ENCODE measurements at regions not wholly inside any gene's neighbourhood (a gene's known extent, or its start where the extent isn't known, plus 50 kb on each side); places are given as distances from the start of the nearest gene placed in this dataset.

DNA sequence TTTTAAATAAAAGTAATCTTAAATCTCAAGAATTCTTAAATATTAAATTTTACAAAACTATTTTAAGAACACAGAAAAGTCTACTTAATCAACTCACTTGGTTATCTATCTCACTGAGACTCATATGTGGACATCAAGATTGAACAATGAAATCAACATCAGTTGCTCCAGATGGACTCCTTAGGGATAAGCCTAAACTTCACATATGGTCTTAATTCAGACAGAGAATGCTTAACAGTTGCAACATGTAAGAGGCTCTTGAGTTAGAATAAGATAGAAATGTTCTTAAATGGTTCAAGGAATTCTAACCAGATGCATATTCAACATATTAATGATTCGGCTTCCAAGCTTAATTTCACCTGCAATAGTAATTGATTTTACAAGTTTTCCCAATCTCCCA lies 1730.9 kb downstream of the PCDH9 start:
- POLR2A ChIA-PET = no interaction called here
- in situ Hi-C loops (cut with HindIII; ENCODE audit: extremely low pct_ligation_motif_present, low pct_unique_long_range_greater_than_20kb) = no loop called here
- ATAC-seq = no peak

DNA sequence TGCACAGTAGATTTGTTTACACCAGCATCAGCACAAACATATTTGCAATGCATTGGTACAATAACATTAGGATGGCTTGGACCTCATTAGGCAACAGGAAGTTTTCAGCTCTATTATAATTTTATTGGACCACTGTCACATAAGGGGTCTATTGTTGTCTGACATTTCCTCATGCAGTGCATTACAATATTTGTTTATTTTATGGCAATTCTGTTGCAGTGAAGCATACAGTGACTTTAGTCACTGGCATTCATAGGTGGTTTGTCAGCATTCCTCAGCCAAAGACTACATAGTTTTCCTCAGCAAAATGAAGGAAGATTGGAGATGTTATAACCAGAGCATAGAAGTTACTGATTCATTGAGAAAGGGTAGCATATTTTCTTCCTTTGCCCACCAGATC lies 1732.9 kb downstream of the PCDH9 start:
- no peak overlapping the region for H3K9ac ChIP-seq (ENCODE audit: insufficient read depth, low read depth, low read length)
- intact Hi-C loops (cut with micrococcal nuclease; ENCODE audit: unreplicated experiment) = no loop called here
- H3K27me3 ChIP-seq (ENCODE audit: control insufficient read depth in 1 of 2, insufficient read depth in 2 of 2, low read length in 2 of 2) = no peaks in the 10 kb centered on the region
- CTCF ChIA-PET (ENCODE audit: low intra/inter-chr PET ratio, low total read pairs) = no interaction called here
- DNase-seq (ENCODE audit: low spot score) (no peak), FAIRE-seq (no peak), ATAC-seq (no peak)
- no peak overlapping the region for H3K4me3 ChIP-seq (replicated peaks in 1 of 3; ENCODE audit: insufficient read depth in 1 of 3, low read depth in 2 of 3, low read length in 3 of 3)
- POLR2A ChIA-PET = no interaction called here
- H3K9me3 ChIP-seq (ENCODE audit: low read length) = no peaks in the 10 kb centered on the region
- no TSS peak for BruUV-seq (replicated peaks)
- H4K20me1 ChIP-seq (ENCODE audit: insufficient read depth, low read length) = no peaks in the 10 kb centered on the region
- no peaks in the 10 kb centered on the region for H3K79me2 ChIP-seq (ENCODE audit: insufficient read depth, low read length)
- no peak overlapping the region for H3K27ac ChIP-seq (ENCODE audit: extremely low read length, insufficient read depth, low read length)
- H2AFZ ChIP-seq (ENCODE audit: low read length) = no peak overlapping the region
- H3K4me2 ChIP-seq (ENCODE audit: low read depth, low read length) = no peak overlapping the region
- no peaks in the 10 kb centered on the region for H3K36me3 ChIP-seq (replicated peaks in 1 of 2; ENCODE audit: control insufficient read depth in 1 of 2, insufficient read depth in 2 of 2, low read length in 2 of 2)
- H3K4me1 ChIP-seq (ENCODE audit: insufficient read depth, low read length) = no peaks in the 10 kb centered on the region
- in situ Hi-C loops (cut with HindIII; ENCODE audit: extremely low pct_ligation_motif_present, low pct_unique_long_range_greater_than_20kb) = no loop called here
- TF ChIP-seq, protein P1, sequence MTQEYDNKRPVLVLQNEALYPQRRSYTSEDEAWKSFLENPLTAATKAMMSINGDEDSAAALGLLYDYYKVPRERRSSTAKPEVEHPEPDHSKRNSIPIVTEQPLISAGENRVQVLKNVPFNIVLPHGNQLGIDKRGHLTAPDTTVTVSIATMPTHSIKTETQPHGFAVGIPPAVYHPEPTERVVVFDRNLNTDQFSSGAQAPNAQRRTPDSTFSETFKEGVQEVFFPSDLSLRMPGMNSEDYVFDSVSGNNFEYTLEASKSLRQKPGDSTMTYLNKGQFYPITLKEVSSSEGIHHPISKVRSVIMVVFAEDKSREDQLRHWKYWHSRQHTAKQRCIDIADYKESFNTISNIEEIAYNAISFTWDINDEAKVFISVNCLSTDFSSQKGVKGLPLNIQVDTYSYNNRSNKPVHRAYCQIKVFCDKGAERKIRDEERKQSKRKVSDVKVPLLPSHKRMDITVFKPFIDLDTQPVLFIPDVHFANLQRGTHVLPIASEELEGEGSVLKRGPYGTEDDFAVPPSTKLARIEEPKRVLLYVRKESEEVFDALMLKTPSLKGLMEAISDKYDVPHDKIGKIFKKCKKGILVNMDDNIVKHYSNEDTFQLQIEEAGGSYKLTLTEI (CRISPR knock-in tag; conservative IDR thresholded peaks at IDR 0.05) = no peak
- TF ChIP-seq ZNF670 (CRISPR knock-in tag; IDR thresholded peaks at IDR 0.05; ENCODE audit: borderline replicate concordance) (no peak), GTF3A (CRISPR knock-in tag; conservative IDR thresholded peaks at IDR 0.05) (no peak), ELF4 (CRISPR knock-in tag; IDR thresholded peaks at IDR 0.05; ENCODE audit: borderline replicate concordance) (no peak)
- TF ChIP-seq, protein P2, sequence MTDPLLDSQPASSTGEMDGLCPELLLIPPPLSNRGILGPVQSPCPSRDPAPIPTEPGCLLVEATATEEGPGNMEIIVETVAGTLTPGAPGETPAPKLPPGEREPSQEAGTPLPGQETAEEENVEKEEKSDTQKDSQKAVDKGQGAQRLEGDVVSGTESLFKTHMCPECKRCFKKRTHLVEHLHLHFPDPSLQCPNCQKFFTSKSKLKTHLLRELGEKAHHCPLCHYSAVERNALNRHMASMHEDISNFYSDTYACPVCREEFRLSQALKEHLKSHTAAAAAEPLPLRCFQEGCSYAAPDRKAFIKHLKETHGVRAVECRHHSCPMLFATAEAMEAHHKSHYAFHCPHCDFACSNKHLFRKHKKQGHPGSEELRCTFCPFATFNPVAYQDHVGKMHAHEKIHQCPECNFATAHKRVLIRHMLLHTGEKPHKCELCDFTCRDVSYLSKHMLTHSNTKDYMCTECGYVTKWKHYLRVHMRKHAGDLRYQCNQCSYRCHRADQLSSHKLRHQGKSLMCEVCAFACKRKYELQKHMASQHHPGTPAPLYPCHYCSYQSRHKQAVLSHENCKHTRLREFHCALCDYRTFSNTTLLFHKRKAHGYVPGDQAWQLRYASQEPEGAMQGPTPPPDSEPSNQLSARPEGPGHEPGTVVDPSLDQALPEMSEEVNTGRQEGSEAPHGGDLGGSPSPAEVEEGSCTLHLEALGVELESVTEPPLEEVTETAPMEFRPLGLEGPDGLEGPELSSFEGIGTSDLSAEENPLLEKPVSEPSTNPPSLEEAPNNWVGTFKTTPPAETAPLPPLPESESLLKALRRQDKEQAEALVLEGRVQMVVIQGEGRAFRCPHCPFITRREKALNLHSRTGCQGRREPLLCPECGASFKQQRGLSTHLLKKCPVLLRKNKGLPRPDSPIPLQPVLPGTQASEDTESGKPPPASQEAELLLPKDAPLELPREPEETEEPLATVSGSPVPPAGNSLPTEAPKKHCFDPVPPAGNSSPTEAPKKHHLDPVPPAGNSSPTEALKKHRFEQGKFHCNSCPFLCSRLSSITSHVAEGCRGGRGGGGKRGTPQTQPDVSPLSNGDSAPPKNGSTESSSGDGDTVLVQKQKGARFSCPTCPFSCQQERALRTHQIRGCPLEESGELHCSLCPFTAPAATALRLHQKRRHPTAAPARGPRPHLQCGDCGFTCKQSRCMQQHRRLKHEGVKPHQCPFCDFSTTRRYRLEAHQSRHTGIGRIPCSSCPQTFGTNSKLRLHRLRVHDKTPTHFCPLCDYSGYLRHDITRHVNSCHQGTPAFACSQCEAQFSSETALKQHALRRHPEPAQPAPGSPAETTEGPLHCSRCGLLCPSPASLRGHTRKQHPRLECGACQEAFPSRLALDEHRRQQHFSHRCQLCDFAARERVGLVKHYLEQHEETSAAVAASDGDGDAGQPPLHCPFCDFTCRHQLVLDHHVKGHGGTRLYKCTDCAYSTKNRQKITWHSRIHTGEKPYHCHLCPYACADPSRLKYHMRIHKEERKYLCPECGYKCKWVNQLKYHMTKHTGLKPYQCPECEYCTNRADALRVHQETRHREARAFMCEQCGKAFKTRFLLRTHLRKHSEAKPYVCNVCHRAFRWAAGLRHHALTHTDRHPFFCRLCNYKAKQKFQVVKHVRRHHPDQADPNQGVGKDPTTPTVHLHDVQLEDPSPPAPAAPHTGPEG (CRISPR knock-in tag; IDR thresholded peaks at IDR 0.05) = no peak
- TF ChIP-seq, protein P3, sequence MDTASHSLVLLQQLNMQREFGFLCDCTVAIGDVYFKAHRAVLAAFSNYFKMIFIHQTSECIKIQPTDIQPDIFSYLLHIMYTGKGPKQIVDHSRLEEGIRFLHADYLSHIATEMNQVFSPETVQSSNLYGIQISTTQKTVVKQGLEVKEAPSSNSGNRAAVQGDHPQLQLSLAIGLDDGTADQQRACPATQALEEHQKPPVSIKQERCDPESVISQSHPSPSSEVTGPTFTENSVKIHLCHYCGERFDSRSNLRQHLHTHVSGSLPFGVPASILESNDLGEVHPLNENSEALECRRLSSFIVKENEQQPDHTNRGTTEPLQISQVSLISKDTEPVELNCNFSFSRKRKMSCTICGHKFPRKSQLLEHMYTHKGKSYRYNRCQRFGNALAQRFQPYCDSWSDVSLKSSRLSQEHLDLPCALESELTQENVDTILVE (CRISPR knock-in tag; IDR thresholded peaks at IDR 0.05) = no peak
- TF ChIP-seq, protein P4, sequence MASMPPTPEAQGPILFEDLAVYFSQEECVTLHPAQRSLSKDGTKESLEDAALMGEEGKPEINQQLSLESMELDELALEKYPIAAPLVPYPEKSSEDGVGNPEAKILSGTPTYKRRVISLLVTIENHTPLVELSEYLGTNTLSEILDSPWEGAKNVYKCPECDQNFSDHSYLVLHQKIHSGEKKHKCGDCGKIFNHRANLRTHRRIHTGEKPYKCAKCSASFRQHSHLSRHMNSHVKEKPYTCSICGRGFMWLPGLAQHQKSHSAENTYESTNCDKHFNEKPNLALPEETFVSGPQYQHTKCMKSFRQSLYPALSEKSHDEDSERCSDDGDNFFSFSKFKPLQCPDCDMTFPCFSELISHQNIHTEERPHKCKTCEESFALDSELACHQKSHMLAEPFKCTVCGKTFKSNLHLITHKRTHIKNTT (CRISPR knock-in tag; IDR thresholded peaks at IDR 0.05) = no peak

More for the DNA sequence above, 1730.9 kb downstream of the PCDH9 start:
- CTCF ChIA-PET (ENCODE audit: low intra/inter-chr PET ratio, low total read pairs) = no interaction called here
- no peaks in the 10 kb centered on the region for H3K9me3 ChIP-seq (ENCODE audit: low read length)
- no peaks in the 10 kb centered on the region for H3K27me3 ChIP-seq (ENCODE audit: control insufficient read depth in 1 of 2, insufficient read depth in 2 of 2, low read length in 2 of 2)
- FAIRE-seq (no peak), DNase-seq (ENCODE audit: low spot score) (no peak)
- intact Hi-C loops (cut with micrococcal nuclease; ENCODE audit: unreplicated experiment) = no loop called here
- no peaks in the 10 kb centered on the region for H4K20me1 ChIP-seq (ENCODE audit: insufficient read depth, low read length)
- H3K4me1 ChIP-seq (ENCODE audit: insufficient read depth, low read length) = no peaks in the 10 kb centered on the region
- H3K36me3 ChIP-seq (replicated peaks in 1 of 2; ENCODE audit: control insufficient read depth in 1 of 2, insufficient read depth in 2 of 2, low read length in 2 of 2) = no peaks in the 10 kb centered on the region
- H3K9ac ChIP-seq (ENCODE audit: insufficient read depth, low read depth, low read length) = no peak overlapping the region
- H3K27ac ChIP-seq (ENCODE audit: extremely low read length, insufficient read depth, low read length) = no peak overlapping the region
- no peak overlapping the region for H3K4me3 ChIP-seq (replicated peaks in 1 of 3; ENCODE audit: insufficient read depth in 1 of 3, low read depth in 2 of 3, low read length in 3 of 3)
- TF ChIP-seq TEAD2 (CRISPR knock-in tag; IDR thresholded peaks at IDR 0.05) (no peak), ZNF367 (CRISPR knock-in tag; IDR thresholded peaks at IDR 0.05; ENCODE audit: borderline replicate concordance) (no peak), TCF7 (IDR thresholded peaks at IDR 0.05; ENCODE audit: low read depth) (no peak), TCF7L2 (IDR thresholded peaks at IDR 0.05; ENCODE audit: low read depth, low read length) (no peak), GZF1 (CRISPR knock-in tag; IDR thresholded peaks at IDR 0.05) (no peak)
- no peak overlapping the region for H2AFZ ChIP-seq (ENCODE audit: low read length)
- no peak overlapping the region for H3K4me2 ChIP-seq (ENCODE audit: low read depth, low read length)
- H3K79me2 ChIP-seq (ENCODE audit: insufficient read depth, low read length) = no peaks in the 10 kb centered on the region
- WGBS (ENCODE audit: low lambda C conversion rate) = 5% methylated on average over 1 of the region's 1 CpG
- no TSS peak for BruUV-seq (replicated peaks)
